ENCODE measurements at regions not wholly inside any gene's neighbourhood (a gene's known extent, or its start where the extent isn't known, plus 50 kb on each side); places are given as distances from the start of the nearest gene placed in this dataset.

DNA sequence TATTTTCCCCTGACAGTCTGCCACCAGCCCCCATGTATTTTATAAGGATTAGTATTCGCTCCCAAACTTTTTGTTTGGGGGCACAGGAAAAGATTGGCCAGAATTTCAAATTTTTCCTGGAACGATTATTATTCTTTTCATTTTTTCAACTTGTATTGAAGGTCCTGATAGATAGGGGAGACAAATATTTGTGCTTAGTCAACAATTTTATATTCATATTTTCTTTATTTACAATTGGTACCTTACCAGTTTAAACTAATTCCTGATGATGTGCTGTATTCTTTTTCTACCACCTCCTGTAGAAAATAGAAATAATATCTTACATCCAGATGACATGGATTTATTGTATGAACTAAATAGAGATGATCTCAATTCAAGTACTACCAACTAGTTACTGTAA lies 60.7 kb upstream of the TSLP start:
- Histone ChIP-seq H3K9me3 (ENCODE audit: control extremely low read depth in 1 of 3, control insufficient read depth in 2 of 3, insufficient read depth in 1 of 3, low read length in 2 of 3) (no peaks in the 10 kb centered on the region), H3K4me2 (replicated peaks; ENCODE audit: low read depth, low read length, poor library complexity, severe bottlenecking) (no peak overlapping the region), H4K20me1 (ENCODE audit: control insufficient read depth, insufficient read depth, low read length, poor library complexity, severe bottlenecking) (no peaks in the 10 kb centered on the region), H3K79me2 (ENCODE audit: control insufficient read depth, insufficient read depth, low read length) (no peaks in the 10 kb centered on the region), H3K9ac (ENCODE audit: low read length) (no peak overlapping the region), H3K36me3 (replicated peaks in 1 of 2; ENCODE audit: control extremely low read depth in 1 of 2, control insufficient read depth in 1 of 2, extremely low read depth in 1 of 2, insufficient read depth in 2 of 2, low read length in 1 of 2) (no peaks in the 10 kb centered on the region), H3K27me3 (replicated peaks in 1 of 4; ENCODE audit: control extremely low read depth in 1 of 4, control insufficient read depth in 3 of 4, insufficient read depth in 4 of 4, low read length in 3 of 4) (no peaks in the 10 kb centered on the region), H3K4me3 (ENCODE audit: control extremely low read depth in 1 of 5, extremely low read depth in 1 of 5, insufficient read depth in 1 of 5, low read depth in 2 of 5, low read length in 4 of 5) (no peak overlapping the region), H3K27ac (ENCODE audit: low read length in 2 of 2) (no peak overlapping the region), H2AFZ (ENCODE audit: insufficient read depth, low read depth, low read length, poor library complexity, severe bottlenecking) (no peak overlapping the region), H3K4me1 (ENCODE audit: control insufficient read depth in 2 of 2, insufficient read depth in 2 of 2, low read length in 2 of 2) (no peaks in the 10 kb centered on the region)
- Mint-ChIP-seq H3K4me1 (no peaks in the 10 kb centered on the region), H3K9me3 (ENCODE audit: insufficient read depth) (peaks cover 3% of the 10 kb centered on the region), H3K4me3 (no peak overlapping the region), H3K27me3 (no peaks in the 10 kb centered on the region), H3K27ac (no peak overlapping the region)
- DNase-seq (no peak), ATAC-seq (ENCODE audit: low read depth) (no peak)
- no peak for TF ChIP-seq EZH2 (IDR thresholded peaks at IDR 0.05; ENCODE audit: borderline replicate concordance, insufficient read depth, low read depth, low read length, poor library complexity, severe bottlenecking)
- TF ChIP-seq, protein P1, sequence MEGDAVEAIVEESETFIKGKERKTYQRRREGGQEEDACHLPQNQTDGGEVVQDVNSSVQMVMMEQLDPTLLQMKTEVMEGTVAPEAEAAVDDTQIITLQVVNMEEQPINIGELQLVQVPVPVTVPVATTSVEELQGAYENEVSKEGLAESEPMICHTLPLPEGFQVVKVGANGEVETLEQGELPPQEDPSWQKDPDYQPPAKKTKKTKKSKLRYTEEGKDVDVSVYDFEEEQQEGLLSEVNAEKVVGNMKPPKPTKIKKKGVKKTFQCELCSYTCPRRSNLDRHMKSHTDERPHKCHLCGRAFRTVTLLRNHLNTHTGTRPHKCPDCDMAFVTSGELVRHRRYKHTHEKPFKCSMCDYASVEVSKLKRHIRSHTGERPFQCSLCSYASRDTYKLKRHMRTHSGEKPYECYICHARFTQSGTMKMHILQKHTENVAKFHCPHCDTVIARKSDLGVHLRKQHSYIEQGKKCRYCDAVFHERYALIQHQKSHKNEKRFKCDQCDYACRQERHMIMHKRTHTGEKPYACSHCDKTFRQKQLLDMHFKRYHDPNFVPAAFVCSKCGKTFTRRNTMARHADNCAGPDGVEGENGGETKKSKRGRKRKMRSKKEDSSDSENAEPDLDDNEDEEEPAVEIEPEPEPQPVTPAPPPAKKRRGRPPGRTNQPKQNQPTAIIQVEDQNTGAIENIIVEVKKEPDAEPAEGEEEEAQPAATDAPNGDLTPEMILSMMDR (IDR thresholded peaks at IDR 0.05) = no peak
- WGBS (ENCODE audit: insufficient coverage) = no CpG with 5 or more reads among the region's 2 CpGs
- ChIA-PET CTCF (no interaction called here), POLR2A (no interaction called here)
- intact Hi-C loops (cut with micrococcal nuclease) = no loop called here

DNA sequence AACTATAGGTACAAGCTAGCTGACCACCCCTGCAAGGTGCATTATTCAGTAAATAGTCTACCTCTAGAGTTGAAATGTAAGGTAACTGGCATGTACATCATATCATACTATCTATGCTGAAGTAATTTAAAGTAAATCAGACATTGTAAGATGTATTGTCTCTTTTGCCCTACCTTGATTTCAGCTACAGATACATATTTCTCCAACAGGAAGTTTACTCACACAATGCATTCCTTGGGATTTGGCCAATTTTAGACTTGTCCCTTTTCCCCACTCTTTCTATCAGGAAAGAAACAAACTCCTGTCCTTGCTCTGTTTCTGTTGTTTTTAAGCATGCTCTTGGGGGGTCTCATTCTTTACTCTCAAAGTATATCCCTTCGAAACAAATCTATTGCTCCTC lies 58.5 kb upstream of the TSLP start:
- Histone ChIP-seq H3K4me1 (ENCODE audit: control insufficient read depth in 2 of 2, insufficient read depth in 2 of 2, low read length in 2 of 2) (no peaks in the 10 kb centered on the region), H3K4me3 (ENCODE audit: control extremely low read depth in 1 of 5, extremely low read depth in 1 of 5, insufficient read depth in 1 of 5, low read depth in 2 of 5, low read length in 4 of 5) (no peak overlapping the region), H3K9ac (ENCODE audit: low read length) (no peak overlapping the region), H2AFZ (ENCODE audit: insufficient read depth, low read depth, low read length, poor library complexity, severe bottlenecking) (no peak overlapping the region), H3K4me2 (replicated peaks; ENCODE audit: low read depth, low read length, poor library complexity, severe bottlenecking) (no peak overlapping the region), H3K9me3 (ENCODE audit: control extremely low read depth in 1 of 3, control insufficient read depth in 2 of 3, insufficient read depth in 1 of 3, low read length in 2 of 3) (no peaks in the 10 kb centered on the region), H3K79me2 (ENCODE audit: control insufficient read depth, insufficient read depth, low read length) (no peaks in the 10 kb centered on the region), H4K20me1 (ENCODE audit: control insufficient read depth, insufficient read depth, low read length, poor library complexity, severe bottlenecking) (no peaks in the 10 kb centered on the region), H3K27me3 (replicated peaks in 1 of 4; ENCODE audit: control extremely low read depth in 1 of 4, control insufficient read depth in 3 of 4, insufficient read depth in 4 of 4, low read length in 3 of 4) (no peaks in the 10 kb centered on the region), H3K36me3 (replicated peaks in 1 of 2; ENCODE audit: control extremely low read depth in 1 of 2, control insufficient read depth in 1 of 2, extremely low read depth in 1 of 2, insufficient read depth in 2 of 2, low read length in 1 of 2) (no peaks in the 10 kb centered on the region), H3K27ac (ENCODE audit: low read length in 2 of 2) (no peak overlapping the region)
- intact Hi-C loops (cut with micrococcal nuclease) = no loop called here
- WGBS (ENCODE audit: insufficient coverage) = no CpG with 5 or more reads among the region's 1 CpG
- no peak for ATAC-seq (ENCODE audit: low read depth)
- H3K9me3 Mint-ChIP-seq (ENCODE audit: insufficient read depth) = peaks cover 3% of the 10 kb centered on the region
- DNase-seq = no peak
- peaks cover 5% of the 10 kb centered on the region for H3K27me3 Mint-ChIP-seq
- no peaks in the 10 kb centered on the region for H3K4me1 Mint-ChIP-seq
- H3K27ac Mint-ChIP-seq = no peak overlapping the region
- no peak overlapping the region for H3K4me3 Mint-ChIP-seq
- CTCF ChIA-PET = no interaction called here
- POLR2A ChIA-PET = no interaction called here
- no peak for TF ChIP-seq EZH2 (IDR thresholded peaks at IDR 0.05; ENCODE audit: borderline replicate concordance, insufficient read depth, low read depth, low read length, poor library complexity, severe bottlenecking)
- TF ChIP-seq, protein P1 (IDR thresholded peaks at IDR 0.05) = no peak

All from B cell (primary cell).